ENCODE measurements at regions not wholly inside any gene's neighbourhood (a gene's known extent, or its start where the extent isn't known, plus 50 kb on each side); places are given as distances from the start of the nearest gene placed in this dataset.

- TF ChIP-seq, protein P1, sequence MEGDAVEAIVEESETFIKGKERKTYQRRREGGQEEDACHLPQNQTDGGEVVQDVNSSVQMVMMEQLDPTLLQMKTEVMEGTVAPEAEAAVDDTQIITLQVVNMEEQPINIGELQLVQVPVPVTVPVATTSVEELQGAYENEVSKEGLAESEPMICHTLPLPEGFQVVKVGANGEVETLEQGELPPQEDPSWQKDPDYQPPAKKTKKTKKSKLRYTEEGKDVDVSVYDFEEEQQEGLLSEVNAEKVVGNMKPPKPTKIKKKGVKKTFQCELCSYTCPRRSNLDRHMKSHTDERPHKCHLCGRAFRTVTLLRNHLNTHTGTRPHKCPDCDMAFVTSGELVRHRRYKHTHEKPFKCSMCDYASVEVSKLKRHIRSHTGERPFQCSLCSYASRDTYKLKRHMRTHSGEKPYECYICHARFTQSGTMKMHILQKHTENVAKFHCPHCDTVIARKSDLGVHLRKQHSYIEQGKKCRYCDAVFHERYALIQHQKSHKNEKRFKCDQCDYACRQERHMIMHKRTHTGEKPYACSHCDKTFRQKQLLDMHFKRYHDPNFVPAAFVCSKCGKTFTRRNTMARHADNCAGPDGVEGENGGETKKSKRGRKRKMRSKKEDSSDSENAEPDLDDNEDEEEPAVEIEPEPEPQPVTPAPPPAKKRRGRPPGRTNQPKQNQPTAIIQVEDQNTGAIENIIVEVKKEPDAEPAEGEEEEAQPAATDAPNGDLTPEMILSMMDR (IDR thresholded peaks at IDR 0.05; ENCODE audit: insufficient read depth, low read depth, low read length, missing control alignments): no peak
- H3K4me3 ChIP-seq (ENCODE audit: low read length): no peak overlapping the region
- DNase-seq (ENCODE audit: low read depth): no peak
Observed at GRCh38 chr12:125381373-125381772, 316.1 kb downstream of the AACS start.

GRCh38 chr12:125382926-125383325 lies 317.7 kb downstream of the AACS start:
- no peak for DNase-seq (ENCODE audit: low read depth)
- no peak overlapping the region for H3K4me3 ChIP-seq (ENCODE audit: low read length)
- TF ChIP-seq, protein P1 (IDR thresholded peaks at IDR 0.05; ENCODE audit: insufficient read depth, low read depth, low read length, missing control alignments): no peak

DNA sequence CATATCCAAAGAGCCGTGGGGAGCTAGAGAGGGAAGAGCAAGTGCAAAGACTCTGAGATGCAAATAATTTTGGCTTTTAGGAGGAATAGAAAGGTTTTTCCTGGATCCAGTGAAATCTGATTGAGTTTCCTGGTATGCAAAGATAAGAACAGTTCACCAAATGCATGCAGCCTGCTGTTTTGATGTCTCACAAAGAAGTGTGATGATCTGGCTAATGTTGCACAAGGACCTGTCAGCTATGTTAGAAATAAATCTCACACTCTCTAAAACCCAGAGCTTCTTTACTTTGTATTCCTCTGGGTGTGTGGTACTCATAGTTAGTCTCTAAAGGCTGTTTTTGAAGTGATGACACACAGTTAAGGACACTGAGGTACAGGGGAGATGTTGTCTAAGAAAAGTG lies 321.4 kb downstream of the AACS start:
- TF ChIP-seq, protein P1 (IDR thresholded peaks at IDR 0.05; ENCODE audit: insufficient read depth, low read depth, low read length, missing control alignments): no peak
- H3K4me3 ChIP-seq (ENCODE audit: low read length): no peak overlapping the region
- no peak for DNase-seq (ENCODE audit: low read depth)

DNA sequence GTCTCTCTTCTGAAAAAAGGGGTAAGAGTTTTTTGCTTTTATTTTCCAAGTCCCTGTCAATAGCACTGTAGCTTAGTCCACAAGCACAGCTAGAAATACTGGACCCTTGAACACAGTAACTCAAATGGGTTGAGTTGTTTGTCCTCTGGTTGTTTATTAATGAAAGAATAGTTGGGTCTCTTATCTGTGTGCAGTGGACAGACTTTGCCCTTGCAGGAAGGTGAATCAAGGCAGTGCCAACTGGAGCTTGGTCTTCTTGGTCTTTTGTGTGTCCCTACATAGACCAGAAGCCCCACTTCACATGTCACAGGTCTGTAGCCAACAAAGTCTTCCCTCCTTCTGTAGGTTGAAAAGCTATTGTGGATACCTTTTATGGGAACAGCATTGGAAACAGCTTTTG lies 322.0 kb downstream of the AACS start:
- DNase-seq (ENCODE audit: low read depth): no peak
- TF ChIP-seq, protein P1 (IDR thresholded peaks at IDR 0.05; ENCODE audit: insufficient read depth, low read depth, low read length, missing control alignments): no peak
- no peak overlapping the region for H3K4me3 ChIP-seq (ENCODE audit: low read length)

DNA sequence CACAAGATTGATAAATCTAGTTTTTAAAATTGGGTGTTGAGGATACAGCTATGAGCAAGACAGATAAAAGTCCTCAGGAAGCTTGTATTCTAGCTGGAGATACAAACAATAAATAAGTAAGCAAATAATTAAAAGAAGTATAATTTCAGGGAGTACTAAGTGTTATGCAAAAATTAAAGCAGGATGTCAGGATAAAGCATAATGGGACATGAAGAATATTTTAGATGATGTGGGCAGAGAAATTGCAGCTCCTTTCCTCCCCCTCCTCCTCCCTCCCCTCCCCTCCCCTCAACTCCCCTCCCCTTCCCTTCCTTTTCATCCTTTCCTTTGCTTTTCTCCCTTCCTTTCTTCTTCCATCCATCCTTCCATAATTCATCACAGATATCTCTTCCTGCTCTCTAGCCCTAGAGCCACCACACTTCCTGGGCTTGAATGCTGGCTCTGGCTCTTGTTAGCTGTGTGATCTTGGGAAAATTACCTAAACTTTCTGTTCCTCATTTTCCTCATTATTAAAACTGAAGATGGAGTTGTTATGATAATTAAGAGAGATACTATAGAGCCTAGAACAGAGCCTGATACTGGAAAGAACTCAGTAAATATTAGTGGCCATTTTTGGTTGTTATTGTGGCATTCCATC lies 323.9 kb downstream of the AACS start:
- TF ChIP-seq, protein P1 (IDR thresholded peaks at IDR 0.05; ENCODE audit: insufficient read depth, low read depth, low read length, missing control alignments): no peak
- H3K4me3 ChIP-seq (ENCODE audit: low read length): no peak overlapping the region
- DNase-seq (ENCODE audit: low read depth): no peak

GRCh38 chr12:125393569-125393968 lies 328.3 kb downstream of the AACS start:
- TF ChIP-seq, protein P1 (IDR thresholded peaks at IDR 0.05; ENCODE audit: insufficient read depth, low read depth, low read length, missing control alignments): no peak
- DNase-seq (ENCODE audit: low read depth): no peak
- H3K4me3 ChIP-seq (ENCODE audit: low read length): no peak overlapping the region

GRCh38 chr12:125395583-125396215 lies 330.5 kb downstream of the AACS start:
- no peak overlapping the region for H3K4me3 ChIP-seq (ENCODE audit: low read length)
- no peak for DNase-seq (ENCODE audit: low read depth)
- TF ChIP-seq, protein P1 (IDR thresholded peaks at IDR 0.05; ENCODE audit: insufficient read depth, low read depth, low read length, missing control alignments): no peak

Data from epithelial cell of esophagus (primary cell).